ENCODE measurements at regions not wholly inside any gene's neighbourhood (a gene's known extent, or its start where the extent isn't known, plus 50 kb on each side); places are given as distances from the start of the nearest gene placed in this dataset.

DNA sequence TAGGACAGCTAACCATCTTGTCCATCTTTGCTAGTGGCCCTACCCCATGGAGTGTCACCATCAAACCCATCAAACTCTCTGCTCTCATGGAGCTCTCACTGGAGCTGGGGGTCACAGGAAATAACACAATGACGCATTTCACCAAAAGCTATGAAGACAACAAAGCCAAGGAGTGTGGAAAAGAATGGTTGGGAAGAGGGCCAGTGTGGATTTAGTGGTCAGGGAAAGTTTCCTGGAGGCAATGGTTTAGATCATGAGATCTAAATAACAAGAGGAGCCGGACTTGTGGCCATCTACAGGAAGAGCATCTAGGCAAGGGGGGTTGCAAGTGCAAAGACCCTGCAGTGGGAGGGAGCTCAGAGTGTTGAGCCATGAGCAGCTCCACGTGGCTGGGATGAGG, 189.5 kb downstream of the BMP7 start:
- no peaks in the 10 kb centered on the region for H3K79me2 ChIP-seq (ENCODE audit: insufficient read depth, low read depth, low read length)
- CTCF ChIA-PET (ENCODE audit: unreplicated experiment): no interaction called here
- no peaks in the 10 kb centered on the region for H3K36me3 ChIP-seq (ENCODE audit: insufficient read depth, low read length)
- no peak for TF ChIP-seq EZH2phosphoT487 (IDR thresholded peaks at IDR 0.05; ENCODE audit: borderline replicate concordance, low read depth, low read length)
- TF ChIP-seq, protein P1, sequence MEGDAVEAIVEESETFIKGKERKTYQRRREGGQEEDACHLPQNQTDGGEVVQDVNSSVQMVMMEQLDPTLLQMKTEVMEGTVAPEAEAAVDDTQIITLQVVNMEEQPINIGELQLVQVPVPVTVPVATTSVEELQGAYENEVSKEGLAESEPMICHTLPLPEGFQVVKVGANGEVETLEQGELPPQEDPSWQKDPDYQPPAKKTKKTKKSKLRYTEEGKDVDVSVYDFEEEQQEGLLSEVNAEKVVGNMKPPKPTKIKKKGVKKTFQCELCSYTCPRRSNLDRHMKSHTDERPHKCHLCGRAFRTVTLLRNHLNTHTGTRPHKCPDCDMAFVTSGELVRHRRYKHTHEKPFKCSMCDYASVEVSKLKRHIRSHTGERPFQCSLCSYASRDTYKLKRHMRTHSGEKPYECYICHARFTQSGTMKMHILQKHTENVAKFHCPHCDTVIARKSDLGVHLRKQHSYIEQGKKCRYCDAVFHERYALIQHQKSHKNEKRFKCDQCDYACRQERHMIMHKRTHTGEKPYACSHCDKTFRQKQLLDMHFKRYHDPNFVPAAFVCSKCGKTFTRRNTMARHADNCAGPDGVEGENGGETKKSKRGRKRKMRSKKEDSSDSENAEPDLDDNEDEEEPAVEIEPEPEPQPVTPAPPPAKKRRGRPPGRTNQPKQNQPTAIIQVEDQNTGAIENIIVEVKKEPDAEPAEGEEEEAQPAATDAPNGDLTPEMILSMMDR (conservative IDR thresholded peaks at IDR 0.05; ENCODE audit: low read length): no peak
- H3K9me3 ChIP-seq (ENCODE audit: low read length): peaks cover 19% of the 10 kb centered on the region
- no peaks in the 10 kb centered on the region for H3K9me2 ChIP-seq (ENCODE audit: insufficient read depth, low read length)
- no TSS peak for BruUV-seq (replicated peaks)
- H3K4me1 ChIP-seq (ENCODE audit: insufficient read depth, low read length, poor library complexity, severe bottlenecking): no peaks in the 10 kb centered on the region
- H3K4me2 ChIP-seq (ENCODE audit: low read length): no peak overlapping the region
- no peak overlapping the region for H2AFZ ChIP-seq (ENCODE audit: low read length)
- POLR2A ChIA-PET: no interaction called here
- H3K4me3 ChIP-seq (ENCODE audit: low read depth, low read length, poor library complexity, severe bottlenecking): no peak overlapping the region
- H3K27ac ChIP-seq (ENCODE audit: low read depth, low read length, poor library complexity, severe bottlenecking): no peak overlapping the region
- H4K20me1 ChIP-seq (ENCODE audit: insufficient read depth, low read length): no peaks in the 10 kb centered on the region
- no peak for DNase-seq (ENCODE audit: low spot score)
- intact Hi-C loops (cut with micrococcal nuclease; ENCODE audit: unreplicated experiment): no loop called here

DNA sequence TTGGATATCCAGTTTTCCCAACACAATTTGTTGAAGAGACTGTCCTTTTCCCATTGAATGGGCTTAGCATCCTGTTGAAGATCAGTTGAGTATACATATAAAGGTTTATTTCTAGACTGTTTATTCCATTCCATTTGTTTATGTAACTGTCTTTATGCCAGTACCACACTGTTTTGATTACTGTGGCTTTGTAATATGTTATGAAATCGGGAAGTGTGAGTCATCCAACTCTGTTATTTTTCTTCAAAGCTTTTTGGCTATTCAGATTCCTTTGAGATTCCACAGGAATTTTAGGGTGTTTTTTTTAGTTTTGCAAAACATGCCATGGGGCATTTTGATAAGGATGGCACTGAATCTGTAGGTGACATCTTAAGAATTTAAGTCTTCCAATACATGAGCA, 188.3 kb downstream of the BMP7 start:
- Histone ChIP-seq H3K4me3 (ENCODE audit: low read depth, low read length, poor library complexity, severe bottlenecking) (no peak overlapping the region), H2AFZ (ENCODE audit: low read length) (no peak overlapping the region), H3K4me1 (ENCODE audit: insufficient read depth, low read length, poor library complexity, severe bottlenecking) (no peaks in the 10 kb centered on the region), H3K36me3 (ENCODE audit: insufficient read depth, low read length) (no peaks in the 10 kb centered on the region), H4K20me1 (ENCODE audit: insufficient read depth, low read length) (no peaks in the 10 kb centered on the region), H3K27ac (ENCODE audit: low read depth, low read length, poor library complexity, severe bottlenecking) (no peak overlapping the region), H3K9me3 (ENCODE audit: low read length) (peaks cover 19% of the 10 kb centered on the region), H3K79me2 (ENCODE audit: insufficient read depth, low read depth, low read length) (no peaks in the 10 kb centered on the region), H3K4me2 (ENCODE audit: low read length) (no peak overlapping the region), H3K9me2 (ENCODE audit: insufficient read depth, low read length) (no peaks in the 10 kb centered on the region)
- no peak for DNase-seq (ENCODE audit: low spot score)
- CTCF ChIA-PET (ENCODE audit: unreplicated experiment): no interaction called here
- BruUV-seq (replicated peaks): no TSS peak
- POLR2A ChIA-PET: no interaction called here
- intact Hi-C loops (cut with micrococcal nuclease; ENCODE audit: unreplicated experiment): no loop called here
- no peak for TF ChIP-seq EZH2phosphoT487 (IDR thresholded peaks at IDR 0.05; ENCODE audit: borderline replicate concordance, low read depth, low read length)
- TF ChIP-seq, protein P1 (conservative IDR thresholded peaks at IDR 0.05; ENCODE audit: low read length): no peak

DNA sequence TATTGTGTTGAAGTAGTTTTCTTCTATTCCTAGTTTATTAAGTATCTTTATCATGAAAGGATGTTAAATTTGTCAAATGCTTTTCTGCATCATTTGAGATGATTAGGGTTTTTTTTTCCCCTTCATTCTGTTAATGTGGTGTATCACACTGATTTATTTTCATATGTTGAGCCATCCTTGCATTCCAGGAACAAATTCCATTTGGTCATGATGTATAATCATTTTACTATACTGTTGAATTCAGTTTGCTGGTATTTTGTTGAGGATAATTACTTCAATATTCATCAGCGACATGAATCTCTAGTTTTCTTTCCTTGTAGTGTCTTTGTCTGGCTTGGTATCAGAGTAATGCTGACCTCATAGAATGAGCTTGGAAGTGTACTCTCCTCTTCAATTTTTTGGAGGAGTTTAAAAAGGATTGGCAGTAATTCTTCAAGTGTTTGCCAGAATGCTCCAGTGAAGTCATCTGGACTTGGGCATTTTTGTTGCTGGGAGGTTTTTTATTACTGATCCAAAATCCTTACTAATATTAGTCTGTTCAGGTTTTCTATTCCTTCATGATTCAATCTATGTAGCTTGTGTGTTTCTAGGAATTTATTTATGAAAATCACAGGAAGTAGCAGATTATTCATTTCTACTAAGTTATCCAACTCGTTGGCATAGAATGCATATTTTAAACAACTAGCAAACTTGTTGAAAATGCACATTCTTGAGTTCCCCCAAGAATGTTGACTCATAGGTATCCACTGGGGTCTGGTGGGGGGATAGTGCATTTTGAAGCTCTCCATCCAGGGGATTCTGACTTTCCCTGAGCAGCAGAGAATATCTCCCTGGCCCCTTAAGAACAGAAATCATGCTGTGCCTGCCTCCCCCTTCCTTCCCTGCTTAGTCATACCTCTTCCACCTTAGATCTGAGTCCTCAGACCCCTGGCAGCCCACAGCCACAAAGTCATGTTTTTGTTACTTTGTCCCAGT, 187.1 kb downstream of the BMP7 start:
- Histone ChIP-seq H3K4me3 (ENCODE audit: low read depth, low read length, poor library complexity, severe bottlenecking) (no peak overlapping the region), H4K20me1 (ENCODE audit: insufficient read depth, low read length) (no peaks in the 10 kb centered on the region), H3K79me2 (ENCODE audit: insufficient read depth, low read depth, low read length) (no peaks in the 10 kb centered on the region), H3K9me2 (ENCODE audit: insufficient read depth, low read length) (no peaks in the 10 kb centered on the region), H3K27ac (ENCODE audit: low read depth, low read length, poor library complexity, severe bottlenecking) (no peak overlapping the region), H3K4me2 (ENCODE audit: low read length) (no peak overlapping the region), H3K4me1 (ENCODE audit: insufficient read depth, low read length, poor library complexity, severe bottlenecking) (no peaks in the 10 kb centered on the region), H2AFZ (ENCODE audit: low read length) (no peak overlapping the region), H3K36me3 (ENCODE audit: insufficient read depth, low read length) (no peaks in the 10 kb centered on the region), H3K9me3 (ENCODE audit: low read length) (peaks cover 19% of the 10 kb centered on the region)
- DNase-seq (ENCODE audit: low spot score): no peak
- CTCF ChIA-PET (ENCODE audit: unreplicated experiment): no interaction called here
- POLR2A ChIA-PET: no interaction called here
- no TSS peak for BruUV-seq (replicated peaks)
- intact Hi-C loops (cut with micrococcal nuclease; ENCODE audit: unreplicated experiment): loop anchor here (10.0 kb wide), 1 partner anchor 425 kb away; no protein-coding TSS in a partner anchor
- no peak for TF ChIP-seq EZH2phosphoT487 (IDR thresholded peaks at IDR 0.05; ENCODE audit: borderline replicate concordance, low read depth, low read length)
- TF ChIP-seq, protein P1 (conservative IDR thresholded peaks at IDR 0.05; ENCODE audit: low read length): no peak

Data from OCI-LY7 (cell line).